ENCODE measurements at regions not wholly inside any gene's neighbourhood (a gene's known extent, or its start where the extent isn't known, plus 50 kb on each side); places are given as distances from the start of the nearest gene placed in this dataset.
"Not testable (repeated sequence)": the region's sequence is repeated elsewhere in the genome, so short reads cannot be mapped to it uniquely, and the experiment has no call there.

GRCh38 chr7:22052674-22053365 lies 107.1 kb upstream of the CDCA7L start:
- in situ Hi-C loops (cut with MboI; ENCODE audit: low pct_unique_long_range_greater_than_20kb, low sequenced_read_pairs, unreplicated experiment), result no loop called here
- TF ChIP-seq, protein P1, sequence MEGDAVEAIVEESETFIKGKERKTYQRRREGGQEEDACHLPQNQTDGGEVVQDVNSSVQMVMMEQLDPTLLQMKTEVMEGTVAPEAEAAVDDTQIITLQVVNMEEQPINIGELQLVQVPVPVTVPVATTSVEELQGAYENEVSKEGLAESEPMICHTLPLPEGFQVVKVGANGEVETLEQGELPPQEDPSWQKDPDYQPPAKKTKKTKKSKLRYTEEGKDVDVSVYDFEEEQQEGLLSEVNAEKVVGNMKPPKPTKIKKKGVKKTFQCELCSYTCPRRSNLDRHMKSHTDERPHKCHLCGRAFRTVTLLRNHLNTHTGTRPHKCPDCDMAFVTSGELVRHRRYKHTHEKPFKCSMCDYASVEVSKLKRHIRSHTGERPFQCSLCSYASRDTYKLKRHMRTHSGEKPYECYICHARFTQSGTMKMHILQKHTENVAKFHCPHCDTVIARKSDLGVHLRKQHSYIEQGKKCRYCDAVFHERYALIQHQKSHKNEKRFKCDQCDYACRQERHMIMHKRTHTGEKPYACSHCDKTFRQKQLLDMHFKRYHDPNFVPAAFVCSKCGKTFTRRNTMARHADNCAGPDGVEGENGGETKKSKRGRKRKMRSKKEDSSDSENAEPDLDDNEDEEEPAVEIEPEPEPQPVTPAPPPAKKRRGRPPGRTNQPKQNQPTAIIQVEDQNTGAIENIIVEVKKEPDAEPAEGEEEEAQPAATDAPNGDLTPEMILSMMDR (IDR thresholded peaks at IDR 0.05; ENCODE audit: extremely low read depth, insufficient read depth, missing control alignments), result no peak
- DNase-seq (ENCODE audit: low spot score), result no peak

- DNase-seq (ENCODE audit: low spot score), result no peak
- TF ChIP-seq, protein P1 (IDR thresholded peaks at IDR 0.05; ENCODE audit: extremely low read depth, insufficient read depth, missing control alignments), result no peak
- in situ Hi-C loops (cut with MboI; ENCODE audit: low pct_unique_long_range_greater_than_20kb, low sequenced_read_pairs, unreplicated experiment), result no loop called here
These were observed 106.4 kb upstream of the CDCA7L start for GRCh38 chr7:22051886-22052673.

DNA sequence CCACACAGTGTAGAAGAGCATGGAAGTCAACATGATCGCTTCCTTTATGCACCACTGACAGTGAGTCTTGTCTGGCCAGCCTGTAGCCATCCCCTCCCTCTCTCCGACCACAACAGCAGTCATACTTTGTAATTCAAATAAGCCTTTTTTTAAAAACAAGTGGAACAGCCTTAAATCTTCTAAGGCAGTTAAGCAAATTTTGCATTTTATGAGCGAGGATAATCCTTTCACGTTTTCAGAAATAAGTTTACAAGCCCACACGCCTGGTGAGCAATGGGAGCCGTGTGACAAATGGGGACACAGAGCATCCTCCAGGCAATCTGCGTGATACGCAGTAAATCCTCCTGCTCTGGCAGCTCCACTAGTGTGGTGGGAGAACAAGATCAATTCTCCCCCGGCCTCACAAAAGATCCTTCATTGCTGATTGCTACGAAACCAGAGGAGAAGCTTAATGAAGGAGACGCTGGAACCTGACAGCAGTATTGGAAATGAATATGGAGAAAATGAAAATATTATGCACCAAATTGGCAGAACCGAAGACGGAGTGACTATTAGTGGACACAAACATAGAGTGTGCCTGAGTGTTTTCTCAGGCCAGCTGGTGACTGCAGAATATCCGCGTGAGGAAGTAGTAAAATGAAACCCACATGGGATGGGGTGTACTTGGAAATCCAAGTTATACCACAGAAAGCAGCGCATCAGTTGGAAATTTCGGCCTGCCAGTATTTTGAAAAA lies 104.2 kb upstream of the CDCA7L start:
- in situ Hi-C loops (cut with MboI; ENCODE audit: low pct_unique_long_range_greater_than_20kb, low sequenced_read_pairs, unreplicated experiment), result no loop called here
- DNase-seq (ENCODE audit: low spot score), result no peak
- TF ChIP-seq, protein P1 (IDR thresholded peaks at IDR 0.05; ENCODE audit: extremely low read depth, insufficient read depth, missing control alignments), result no peak

- TF ChIP-seq, protein P1 (IDR thresholded peaks at IDR 0.05; ENCODE audit: extremely low read depth, insufficient read depth, missing control alignments), result no peak
- in situ Hi-C loops (cut with MboI; ENCODE audit: low pct_unique_long_range_greater_than_20kb, low sequenced_read_pairs, unreplicated experiment), result no loop called here
- no peak for DNase-seq (ENCODE audit: low spot score)
These were observed 97.7 kb upstream of the CDCA7L start for GRCh38 chr7:22043367-22043766.

- TF ChIP-seq, protein P1 (IDR thresholded peaks at IDR 0.05; ENCODE audit: extremely low read depth, insufficient read depth, missing control alignments), result no peak
- in situ Hi-C loops (cut with MboI; ENCODE audit: low pct_unique_long_range_greater_than_20kb, low sequenced_read_pairs, unreplicated experiment), result no loop called here
- DNase-seq (ENCODE audit: low spot score), result no peak
These were observed 95.4 kb upstream of the CDCA7L start for GRCh38 chr7:22040923-22041595.

GRCh38 chr7:22039670-22040069 lies 94.0 kb upstream of the CDCA7L start:
- in situ Hi-C loops (cut with MboI; ENCODE audit: low pct_unique_long_range_greater_than_20kb, low sequenced_read_pairs, unreplicated experiment), result no loop called here
- DNase-seq (ENCODE audit: low spot score), result no peak
- TF ChIP-seq, protein P1 (IDR thresholded peaks at IDR 0.05; ENCODE audit: extremely low read depth, insufficient read depth, missing control alignments), result no peak

DNA sequence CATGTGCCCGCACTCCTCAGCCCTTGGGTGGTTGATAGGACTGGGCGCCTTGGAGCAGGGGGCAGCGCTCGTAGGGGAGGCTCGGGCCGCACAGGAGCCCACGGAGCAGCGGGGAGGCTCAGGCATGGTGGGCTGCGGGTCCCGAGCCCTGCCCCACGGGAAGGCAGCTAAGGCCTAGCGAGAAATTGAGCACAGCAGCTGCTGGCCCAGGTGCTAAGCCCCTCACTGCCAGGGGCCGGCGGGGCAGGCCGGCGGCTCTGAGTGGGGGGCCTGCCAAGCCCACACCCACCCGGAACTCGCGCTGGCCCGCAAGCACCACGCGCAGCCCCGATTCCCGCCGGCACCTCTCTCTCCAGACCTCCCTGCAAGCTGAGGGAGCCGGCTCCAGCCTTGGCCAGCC lies 86.7 kb upstream of the CDCA7L start:
- DNase-seq (ENCODE audit: low spot score); in situ Hi-C loops (cut with MboI; ENCODE audit: low pct_unique_long_range_greater_than_20kb, low sequenced_read_pairs, unreplicated experiment): not testable (repeated sequence)

DNA sequence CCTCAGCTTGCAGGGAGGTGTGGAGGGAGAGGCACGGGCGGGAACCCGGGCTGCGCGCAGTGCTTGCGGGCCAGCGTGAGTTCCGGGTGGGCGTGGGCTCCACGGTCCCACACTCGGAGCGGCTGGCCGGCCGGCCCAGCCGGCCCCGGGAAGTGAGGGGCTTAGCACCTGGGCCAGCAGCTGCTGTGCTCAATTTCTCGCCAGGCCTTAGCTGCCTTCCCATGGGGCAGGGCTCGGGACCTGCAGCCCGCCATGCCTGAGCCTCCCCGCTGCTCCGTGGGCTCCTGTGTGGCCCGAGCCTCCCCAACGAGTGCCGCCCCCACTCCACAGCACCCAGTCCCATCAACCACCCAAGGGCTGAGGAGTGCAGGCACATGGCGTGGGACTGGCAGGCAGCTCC lies 83.0 kb upstream of the CDCA7L start:
- in situ Hi-C loops (cut with MboI; ENCODE audit: low pct_unique_long_range_greater_than_20kb, low sequenced_read_pairs, unreplicated experiment); DNase-seq (ENCODE audit: low spot score): not testable (repeated sequence)
